ENCODE measurements at regions not wholly inside any gene's neighbourhood (a gene's known extent, or its start where the extent isn't known, plus 50 kb on each side); places are given as distances from the start of the nearest gene placed in this dataset.

DNA sequence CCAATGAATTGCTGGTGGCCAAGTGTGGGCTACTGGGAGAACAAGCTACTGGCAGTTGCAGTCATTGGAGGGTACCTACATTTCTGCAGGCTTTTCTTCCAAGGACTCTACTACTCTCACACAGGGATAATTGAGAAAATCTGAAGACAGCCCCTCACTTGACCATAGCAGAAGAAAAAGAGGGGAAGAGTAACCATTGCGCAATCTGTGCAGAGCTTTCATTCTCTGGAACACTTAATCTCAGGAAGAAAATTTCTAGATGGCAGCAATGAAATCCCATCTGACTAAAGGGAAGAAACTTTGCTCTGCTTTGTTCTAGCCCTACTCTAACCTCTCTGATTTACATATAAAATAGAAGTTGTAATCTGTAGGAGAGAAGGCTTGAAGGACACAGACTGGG is 1239.6 kb upstream of the SORCS1 start:
- TF ChIP-seq, protein P1, sequence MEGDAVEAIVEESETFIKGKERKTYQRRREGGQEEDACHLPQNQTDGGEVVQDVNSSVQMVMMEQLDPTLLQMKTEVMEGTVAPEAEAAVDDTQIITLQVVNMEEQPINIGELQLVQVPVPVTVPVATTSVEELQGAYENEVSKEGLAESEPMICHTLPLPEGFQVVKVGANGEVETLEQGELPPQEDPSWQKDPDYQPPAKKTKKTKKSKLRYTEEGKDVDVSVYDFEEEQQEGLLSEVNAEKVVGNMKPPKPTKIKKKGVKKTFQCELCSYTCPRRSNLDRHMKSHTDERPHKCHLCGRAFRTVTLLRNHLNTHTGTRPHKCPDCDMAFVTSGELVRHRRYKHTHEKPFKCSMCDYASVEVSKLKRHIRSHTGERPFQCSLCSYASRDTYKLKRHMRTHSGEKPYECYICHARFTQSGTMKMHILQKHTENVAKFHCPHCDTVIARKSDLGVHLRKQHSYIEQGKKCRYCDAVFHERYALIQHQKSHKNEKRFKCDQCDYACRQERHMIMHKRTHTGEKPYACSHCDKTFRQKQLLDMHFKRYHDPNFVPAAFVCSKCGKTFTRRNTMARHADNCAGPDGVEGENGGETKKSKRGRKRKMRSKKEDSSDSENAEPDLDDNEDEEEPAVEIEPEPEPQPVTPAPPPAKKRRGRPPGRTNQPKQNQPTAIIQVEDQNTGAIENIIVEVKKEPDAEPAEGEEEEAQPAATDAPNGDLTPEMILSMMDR (IDR thresholded peaks at IDR 0.05; ENCODE audit: insufficient read depth, low read length, poor library complexity, severe bottlenecking), result no peak
- TF ChIP-seq EZH2phosphoT487 (conservative IDR thresholded peaks at IDR 0.05; ENCODE audit: low read length), result no peak
